Thyroid gland (tissue), 4 donors: ENCODE measurements at regions not wholly inside any gene's neighbourhood (a gene's known extent, or its start where the extent isn't known, plus 50 kb on each side); places are given as distances from the start of the nearest gene placed in this dataset.
"Not testable (repeated sequence)": the region's sequence is repeated elsewhere in the genome, so short reads cannot be mapped to it uniquely, and the experiment has no call there.

Source experiments
- CTCF ChIP-seq, 6 experiments: fragments of 200-600 bp in 3 of 6; fragments of 450-650 bp in 3 of 6; sonication (generic) in 3 of 6; IDR thresholded peaks; one replicate each; pipeline ENCODE4 v1.5.1; 2016 to 2019; ENCODE audit warnings: antibody characterized with exemption in 6 of 6, mild to moderate bottlenecking in 2 of 6, inconsistent platforms in 1 of 6, moderate library complexity in 1 of 6
- POLR2A ChIP-seq, 2 donors: fragments of 450-650 bp; IDR thresholded peaks; one replicate each; pipeline ENCODE4 v1.6.1; 2017; ENCODE audit warnings: antibody characterized with exemption in 2 of 2, mild to moderate bottlenecking in 2 of 2, moderate library complexity in 1 of 2

GRCh38 chr1:182154425-182154824 lies 92.9 kb upstream of the ZNF648 start:
- TF ChIP-seq CTCF, POLR2A (IDR thresholded peaks at IDR 0.05): not testable (repeated sequence)
